HCT116 (cell line): ENCODE measurements at regions not wholly inside any gene's neighbourhood (a gene's known extent, or its start where the extent isn't known, plus 50 kb on each side); places are given as distances from the start of the nearest gene placed in this dataset.

Experiments used
- ATAC-seq: fragments of 200-7000 bp; cut with Tn5 transposase; 2 replicates; pipeline ENCODE4 v1.9.1; 2020; ENCODE audit warnings: mild to moderate bottlenecking, moderate library complexity
- BruUV-seq: library from RNA; stranded (reverse); fragments of 400-500 nt; replicated peaks from 2 replicates; lab custom pipeline; 2021; lab: Mats Ljungman, UMichigan
- CTCF ChIA-PET: fragments of 300-600 bp; sonication (Branson Sonifier 250); formaldehyde crosslinking; loops from one replicate; lab custom pipeline; 2021; ENCODE audit warnings: antibody characterized with exemption; lab: Charles Lee
- POLR2A ChIA-PET: fragments of 300-600, 350-600 bp; sonication (Branson Sonifier 250); formaldehyde crosslinking; loops from one replicate; lab custom pipeline; 2021; ENCODE audit warnings: antibody characterized with exemption; lab: Charles Lee
- RAD21 ChIA-PET, 2 experiments: fragments of 300-600 bp; sonication (Branson Sonifier 250); formaldehyde crosslinking; loops; one replicate each; lab custom pipeline; 2023; ENCODE audit warnings: low total read pairs in 2 of 2; ENCODE audit not compliant: uncharacterized antibody in 2 of 2, unreplicated experiment in 2 of 2, low non-redundant PET in 1 of 2; lab: Charles Lee
- DNase-seq: peaks from one replicate; pipeline ENCODE4 v3.0.0-alpha.2; 2010; ENCODE audit warnings: low read depth, low spot score
- H2AFZ ChIP-seq: fragments of 200-600 bp; shearing (Covaris generic), sonication (generic); 2 replicates; pipeline ENCODE4 v1.6.1; 2017; ENCODE audit warnings: low read depth, mixed run types, mixed read lengths, antibody characterized with exemption, low read length; ENCODE audit not compliant: poor library complexity, severe bottlenecking
- H3K27ac ChIP-seq: 2 replicates; pipeline ENCODE4 v1.5.1; 2012; ENCODE audit warnings: low read depth, low read length
- H3K27me3 ChIP-seq: fragments of 200-600 bp; sonication (generic); 2 replicates; pipeline ENCODE4 v1.6.1; 2016; ENCODE audit warnings: mixed run types, low read length, mixed read lengths; ENCODE audit not compliant: insufficient read depth
- H3K36me3 ChIP-seq, 2 experiments: fragments of 200-500 bp in 1 of 2; fragments of 200-600 bp in 1 of 2; sonication (Bioruptor generic) in 1 of 2; sonication (generic) in 1 of 2; 2 replicates each; pipeline versions ENCODE4 v1.5.1 to v1.6.1; 2014 to 2016; ENCODE audit warnings: low read length in 2 of 2, inconsistent platforms in 1 of 2, mixed read lengths in 1 of 2, mixed run types in 1 of 2; ENCODE audit not compliant: insufficient read depth in 2 of 2, control insufficient read depth in 1 of 2
- H3K4me1 ChIP-seq, 2 experiments: fragments of 200-600 bp in 1 of 2; sonication (generic) in 1 of 2; 2 replicates each; pipeline versions ENCODE4 v1.5.1 to v1.6.1; 2012 to 2017; ENCODE audit warnings: low read length in 2 of 2, inconsistent platforms in 1 of 2, mild to moderate bottlenecking in 1 of 2, mixed read lengths in 1 of 2, mixed run types in 1 of 2, moderate library complexity in 1 of 2; ENCODE audit not compliant: insufficient read depth in 2 of 2, control insufficient read depth in 1 of 2
- H3K4me2 ChIP-seq: fragments of 200-600 bp; sonication (generic); 2 replicates; pipeline ENCODE4 v1.6.1; 2017; ENCODE audit warnings: mixed run types, low read length, mixed read lengths
- H3K4me3 ChIP-seq, 2 experiments: fragments of 200-600 bp in 1 of 2; sonication (generic) in 1 of 2; replicated peaks in 1 of 2; 2 replicates each; pipeline ENCODE4 v1.5.1; 2011 to 2016; ENCODE audit warnings: low read length in 2 of 2, control low read depth in 1 of 2, low read depth in 1 of 2, mild to moderate bottlenecking in 1 of 2, mixed read lengths in 1 of 2, mixed run types in 1 of 2
- H3K79me2 ChIP-seq: fragments of 200-600 bp; sonication (generic); 2 replicates; pipeline ENCODE4 v1.6.1; 2017; ENCODE audit warnings: mild to moderate bottlenecking, mixed run types, low read length, moderate library complexity, mixed read lengths; ENCODE audit not compliant: insufficient read depth
- H3K9ac ChIP-seq: fragments of 200-600 bp; sonication (generic); 2 replicates; pipeline ENCODE4 v1.6.1; 2016; ENCODE audit warnings: low read length, mixed read lengths
- H3K9me2 ChIP-seq: fragments of 200-600 bp; sonication (generic), shearing (Covaris generic); 2 replicates; pipeline ENCODE4 v1.6.1; 2017; ENCODE audit warnings: mixed run types, mild to moderate bottlenecking, moderate library complexity; ENCODE audit not compliant: insufficient read depth
- H3K9me3 ChIP-seq, 2 experiments: fragments of 200-500 bp in 1 of 2; fragments of 200-600 bp in 1 of 2; sonication (Bioruptor generic) in 1 of 2; sonication (generic) in 1 of 2; 2 replicates each; pipeline ENCODE4 v1.6.1; 2014 to 2017; ENCODE audit warnings: low read length in 2 of 2, mixed read lengths in 2 of 2, inconsistent platforms in 1 of 2, low read depth in 1 of 2, mild to moderate bottlenecking in 1 of 2, mixed run types in 1 of 2, moderate library complexity in 1 of 2; ENCODE audit not compliant: control insufficient read depth in 1 of 2, insufficient read depth in 1 of 2
- H4K20me1 ChIP-seq: fragments of 200-600 bp; sonication (generic), shearing (Covaris generic); 2 replicates; pipeline ENCODE4 v1.6.1; 2017; ENCODE audit warnings: mixed run types, mild to moderate bottlenecking, moderate library complexity; ENCODE audit not compliant: insufficient read depth
- CBX3 ChIP-seq: IDR thresholded peaks from 2 replicates; pipeline ENCODE4 v1.6.1; 2012; ENCODE audit warnings: low read depth
- EZH2 ChIP-seq: fragments of 200-600 bp; sonication (generic); IDR thresholded peaks from 2 replicates; pipeline ENCODE4 v1.6.1; 2017; ENCODE audit warnings: antibody characterized with exemption, mixed run types
- MAX ChIP-seq: IDR thresholded peaks from 2 replicates; pipeline ENCODE4 v1.6.1; 2012
- POLR2A ChIP-seq: IDR thresholded peaks from 2 replicates; pipeline ENCODE4 v1.7.0; 2011; ENCODE audit warnings: borderline replicate concordance; ENCODE audit not compliant: insufficient read depth, insufficient read length; ENCODE audit errors: extremely low read depth
- RAD21 ChIP-seq: IDR thresholded peaks from 2 replicates; pipeline ENCODE4 v1.6.1; 2012; ENCODE audit warnings: low read depth, mild to moderate bottlenecking
- SRF ChIP-seq: IDR thresholded peaks from 2 replicates; pipeline ENCODE4 v1.6.1; 2012; ENCODE audit warnings: low read depth
- ZBTB33 ChIP-seq: IDR thresholded peaks from 2 replicates; pipeline ENCODE4 v1.6.1; 2011; ENCODE audit warnings: mild to moderate bottlenecking, low read length, moderate library complexity; ENCODE audit not compliant: insufficient replicate concordance; ENCODE audit errors: extremely low read depth
- ZNF274 ChIP-seq: fragments of 200-500 bp; sonication (Bioruptor generic); IDR thresholded peaks from 2 replicates; pipeline ENCODE4 v1.6.1; 2014; ENCODE audit warnings: mild to moderate bottlenecking, low read depth, low read length, inconsistent platforms
- intact Hi-C: fragments of 100-400 bp; cut with micrococcal nuclease; formaldehyde crosslinking; loops from 2 replicates; pipeline ENCODE4 v1.10.0; 2022

- no TSS peak for BruUV-seq
Observed at GRCh38 chr6:165846123-165846966, 183.3 kb upstream of the PDE10A start.

More at GRCh38 chr6:165846123-165846966, 183.3 kb upstream of the PDE10A start:
- Histone ChIP-seq H3K9ac (no peak overlapping the region), H3K27me3 (no peaks in the 10 kb centered on the region), H3K36me3 (no peaks in the 10 kb centered on the region), H4K20me1 (no peaks in the 10 kb centered on the region), H2AFZ (no peak overlapping the region), H3K4me1 (no peaks in the 10 kb centered on the region), H3K4me2 (no peak overlapping the region), H3K27ac (no peak overlapping the region), H3K4me3 (no peak overlapping the region), H3K79me2 (no peaks in the 10 kb centered on the region), H3K9me2 (no peaks in the 10 kb centered on the region), H3K9me3 (no peaks in the 10 kb centered on the region)
- DNase-seq (no peak), ATAC-seq (no peak)
- ChIA-PET POLR2A (no interaction called here), RAD21 (no interaction called here), CTCF (interaction anchor here (0.9 kb wide), 1 partner anchor 406 kb away, joined by 5 read pairs; no protein-coding TSS in a partner anchor)
- intact Hi-C loops: no loop called here
- TF ChIP-seq POLR2A: no peak
- TF ChIP-seq ZNF274: no peak
- no peak for TF ChIP-seq SRF
- no peak for TF ChIP-seq EZH2
- TF ChIP-seq RAD21: no peak
- no peak for TF ChIP-seq MAX
- TF ChIP-seq ZBTB33: no peak
- TF ChIP-seq CBX3: no peak
